Loucy (cell line): ENCODE measurements at regions not wholly inside any gene's neighbourhood (a gene's known extent, or its start where the extent isn't known, plus 50 kb on each side); places are given as distances from the start of the nearest gene placed in this dataset.

Experiments used
- H2AFZ ChIP-seq: fragments of 200-600 bp; sonication (generic); 2 replicates; pipeline ENCODE4 v1.6.0; 2016; ENCODE audit warnings: antibody characterized with exemption, mild to moderate bottlenecking, low read length, moderate library complexity
- H3F3A ChIP-seq: fragments of 200-600 bp; 2 replicates; pipeline ENCODE4 v1.6.0; 2016; ENCODE audit warnings: antibody characterized with exemption, low read depth, mild to moderate bottlenecking
- H3K27me3 ChIP-seq: fragments of 200-600 bp; sonication (generic); 2 replicates; pipeline ENCODE4 v1.6.1; 2014; ENCODE audit warnings: low read length, mild to moderate bottlenecking; ENCODE audit not compliant: insufficient read depth, poor library complexity, severe bottlenecking
- H3K36me3 ChIP-seq: fragments of 200-600 bp; sonication (generic); 2 replicates; pipeline ENCODE4 v1.6.1; 2016; ENCODE audit warnings: low read length; ENCODE audit not compliant: insufficient read depth
- H3K4me1 ChIP-seq: fragments of 200-600 bp; sonication (generic); 2 replicates; pipeline ENCODE4 v1.5.1; 2014; ENCODE audit warnings: low read length, mild to moderate bottlenecking; ENCODE audit not compliant: insufficient read depth, poor library complexity, severe bottlenecking
- H3K4me2 ChIP-seq: fragments of 200-600 bp; sonication (generic); 2 replicates; pipeline ENCODE4 v1.6.0; 2014; ENCODE audit warnings: antibody characterized with exemption, low read length, low read depth, mild to moderate bottlenecking; ENCODE audit not compliant: poor library complexity, severe bottlenecking
- H3K4me3 ChIP-seq: fragments of 200-600 bp; sonication (generic); 2 replicates; pipeline ENCODE4 v1.5.1; 2014; ENCODE audit warnings: low read length, mild to moderate bottlenecking, mixed read lengths; ENCODE audit not compliant: poor library complexity, severe bottlenecking
- H3K79me2 ChIP-seq: fragments of 200-600 bp; sonication (generic); 2 replicates; pipeline ENCODE4 v1.6.1; 2014; ENCODE audit warnings: low read length; ENCODE audit not compliant: insufficient read depth
- H3K9ac ChIP-seq: fragments of 200-600 bp; sonication (generic); 2 replicates; pipeline ENCODE4 v1.6.0; 2014; ENCODE audit warnings: mild to moderate bottlenecking, low read depth, low read length, moderate library complexity; ENCODE audit not compliant: poor library complexity, severe bottlenecking
- H3K9me2 ChIP-seq: fragments of 200-600 bp; sonication (generic); replicated peaks from 2 replicates; pipeline ENCODE4 v1.6.1; 2016; ENCODE audit warnings: low read depth, low read length, mixed read lengths
- H3K9me3 ChIP-seq: fragments of 200-600 bp; sonication (generic); 2 replicates; pipeline ENCODE4 v1.6.1; 2014; ENCODE audit warnings: mild to moderate bottlenecking, antibody characterized with exemption, low read length, low read depth; ENCODE audit not compliant: insufficient read depth
- H4K20me1 ChIP-seq: fragments of 200-600 bp; sonication (generic); 2 replicates; pipeline ENCODE4 v1.6.0; 2014; ENCODE audit warnings: antibody characterized with exemption, low read length, mild to moderate bottlenecking; ENCODE audit not compliant: insufficient read depth, poor library complexity, severe bottlenecking
- CTCF ChIP-seq: fragments of 200-600 bp; sonication (generic); conservative IDR thresholded peaks from 2 replicates; pipeline ENCODE4 v1.5.1; 2014; ENCODE audit warnings: mild to moderate bottlenecking, antibody characterized with exemption, low read length
- EZH2phosphoT487 ChIP-seq: fragments of 200-600 bp; IDR thresholded peaks from 2 replicates; pipeline ENCODE4 v1.6.1; 2018; ENCODE audit warnings: antibody characterized with exemption, mild to moderate bottlenecking, moderate library complexity, borderline replicate concordance

- H3K9ac ChIP-seq = no peak overlapping the region
- no peaks in the 10 kb centered on the region for H3F3A ChIP-seq
- TF ChIP-seq EZH2phosphoT487 (no peak), CTCF (no peak)
- H4K20me1 ChIP-seq = no peaks in the 10 kb centered on the region
- H3K36me3 ChIP-seq = no peaks in the 10 kb centered on the region
- no peaks in the 10 kb centered on the region for H3K27me3 ChIP-seq
- H3K4me2 ChIP-seq = no peak overlapping the region
- H3K4me3 ChIP-seq = no peak overlapping the region
- no peaks in the 10 kb centered on the region for H3K79me2 ChIP-seq
- H3K9me3 ChIP-seq = no peaks in the 10 kb centered on the region
- no peaks in the 10 kb centered on the region for H3K9me2 ChIP-seq
- no peak overlapping the region for H2AFZ ChIP-seq
- no peaks in the 10 kb centered on the region for H3K4me1 ChIP-seq
Measured at GRCh38 chrX:15915959-15916703, 61.5 kb upstream of the AP1S2 start.

- Histone ChIP-seq H3K9me3 (no peaks in the 10 kb centered on the region), H4K20me1 (no peaks in the 10 kb centered on the region), H2AFZ (no peak overlapping the region), H3K36me3 (no peaks in the 10 kb centered on the region), H3K4me1 (no peaks in the 10 kb centered on the region), H3K27me3 (no peaks in the 10 kb centered on the region), H3F3A (no peaks in the 10 kb centered on the region), H3K4me2 (no peak overlapping the region), H3K9me2 (no peaks in the 10 kb centered on the region), H3K79me2 (no peaks in the 10 kb centered on the region), H3K4me3 (no peak overlapping the region), H3K9ac (no peak overlapping the region)
- TF ChIP-seq CTCF (no peak), EZH2phosphoT487 (no peak)
Measured at GRCh38 chrX:15914486-15914885, 59.9 kb upstream of the AP1S2 start.

DNA sequence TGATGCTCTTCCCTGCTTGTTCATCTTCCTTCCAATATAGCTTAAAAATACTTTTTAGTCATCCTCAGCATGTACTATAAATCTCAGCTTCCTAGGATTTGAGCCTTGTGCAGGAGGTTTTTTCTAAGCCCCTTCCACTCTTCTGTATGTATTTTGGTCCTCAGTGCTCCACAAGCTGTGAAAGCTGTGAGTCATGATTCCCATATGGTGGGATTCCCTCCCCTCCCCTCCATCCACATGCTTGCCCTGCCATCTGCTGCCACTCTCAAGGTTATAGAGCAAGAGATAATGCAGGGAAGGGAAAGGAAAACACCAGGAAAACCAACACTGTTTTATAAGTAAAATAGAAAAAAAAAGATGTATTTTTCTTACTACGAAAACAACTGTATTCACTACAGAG, 58.5 kb upstream of the AP1S2 start:
- no peaks in the 10 kb centered on the region for H3K4me1 ChIP-seq
- H3K4me3 ChIP-seq = no peak overlapping the region
- H4K20me1 ChIP-seq = no peaks in the 10 kb centered on the region
- H3K79me2 ChIP-seq = no peaks in the 10 kb centered on the region
- H2AFZ ChIP-seq = no peak overlapping the region
- no peaks in the 10 kb centered on the region for H3F3A ChIP-seq
- no peaks in the 10 kb centered on the region for H3K36me3 ChIP-seq
- H3K27me3 ChIP-seq = no peaks in the 10 kb centered on the region
- H3K9me2 ChIP-seq = no peaks in the 10 kb centered on the region
- TF ChIP-seq EZH2phosphoT487 (no peak), CTCF (no peak)
- no peak overlapping the region for H3K4me2 ChIP-seq
- H3K9ac ChIP-seq = no peak overlapping the region
- H3K9me3 ChIP-seq = no peaks in the 10 kb centered on the region
